ENCODE measurements at regions not wholly inside any gene's neighbourhood (a gene's known extent, or its start where the extent isn't known, plus 50 kb on each side); places are given as distances from the start of the nearest gene placed in this dataset.

GRCh38 chr6:56400273-56400672 lies 152.9 kb upstream of the COL21A1 start:
- peak; percentile 54 for DNase-seq (ENCODE audit: low spot score)
- intact Hi-C loops (cut with micrococcal nuclease; ENCODE audit: unreplicated experiment) (no loop called here), in situ Hi-C loops (cut with HindIII; ENCODE audit: extremely low pct_ligation_motif_present, low pct_unique_long_range_greater_than_20kb) (no loop called here)
- Histone ChIP-seq H3K27ac (ENCODE audit: extremely low read length, insufficient read depth, low read length) (peak overlapping the region; percentile 97), H3K9me3 (ENCODE audit: low read length) (peaks cover 12% of the 10 kb centered on the region), H3K36me3 (replicated peaks in 1 of 2; ENCODE audit: control insufficient read depth in 1 of 2, insufficient read depth in 2 of 2, low read length in 2 of 2) (no peaks in the 10 kb centered on the region), H4K20me1 (ENCODE audit: insufficient read depth, low read length) (no peaks in the 10 kb centered on the region), H3K4me3 (replicated peaks in 1 of 3; ENCODE audit: insufficient read depth in 1 of 3, low read depth in 2 of 3, low read length in 3 of 3) (peak overlapping the region; percentile 34 to 64 (median 40)), H3K79me2 (ENCODE audit: insufficient read depth, low read length) (no peaks in the 10 kb centered on the region), H3K27me3 (ENCODE audit: control insufficient read depth in 1 of 2, insufficient read depth in 2 of 2, low read length in 2 of 2) (no peaks in the 10 kb centered on the region), H2AFZ (ENCODE audit: low read length) (no peak overlapping the region), H3K9ac (ENCODE audit: insufficient read depth, low read depth, low read length) (peak overlapping the region; percentile 69), H3K4me2 (ENCODE audit: low read depth, low read length) (peak overlapping the region; percentile 74), H3K4me1 (ENCODE audit: insufficient read depth, low read length) (peaks cover 77% of the 10 kb centered on the region)
- 19% methylated on average over 4 of the region's 4 CpGs for WGBS (ENCODE audit: low lambda C conversion rate)
- ChIA-PET POLR2A (interaction anchor here (1.4 to 3.1 kb wide), 7 partner anchors 12 to 284 kb away, joined by 6 to 26 read pairs (median 10); no protein-coding TSS in a partner anchor), CTCF (ENCODE audit: low intra/inter-chr PET ratio, low total read pairs) (no interaction called here)
- BruUV-seq (replicated peaks): TSS peak; percentile 86
- no peak for FAIRE-seq
- peak; percentile 78 for ATAC-seq
- TF ChIP-seq ESRRA (CRISPR knock-in tag; IDR thresholded peaks at IDR 0.05; ENCODE audit: low read depth): 0 out of 2 replicates have a peak, but pooled peaks have one; percentile 48
- no peak for TF ChIP-seq KAT8 (CRISPR knock-in tag; IDR thresholded peaks at IDR 0.05)
- TF ChIP-seq GZF1 (CRISPR knock-in tag; IDR thresholded peaks at IDR 0.05): no peak
- TF ChIP-seq ZNF883 (CRISPR knock-in tag; IDR thresholded peaks at IDR 0.05; ENCODE audit: not compliant biosample characterization): no peak
- TF ChIP-seq ZNF253 (CRISPR knock-in tag; IDR thresholded peaks at IDR 0.05; ENCODE audit: borderline replicate concordance): no peak
- TF ChIP-seq E2F1 (CRISPR knock-in tag; IDR thresholded peaks at IDR 0.05): no peak
- TF ChIP-seq SMYD3 (CRISPR knock-in tag; IDR thresholded peaks at IDR 0.05): 0 out of 2 replicates have a peak, but pooled peaks have one; percentile 16
- TF ChIP-seq ELK4 (CRISPR knock-in tag; IDR thresholded peaks at IDR 0.05; ENCODE audit: borderline replicate concordance): no peak
- TF ChIP-seq ZSCAN21 (CRISPR knock-in tag; IDR thresholded peaks at IDR 0.05; ENCODE audit: borderline replicate concordance): 0 out of 2 replicates have a peak, but pooled peaks have one; percentile 15
- no peak; the same call in 1 of the 2 replicates for TF ChIP-seq MTA1 (CRISPR knock-in tag; IDR thresholded peaks at IDR 0.05; ENCODE audit: borderline replicate concordance)
- no peak for TF ChIP-seq ZBTB4 (CRISPR knock-in tag; IDR thresholded peaks at IDR 0.05; ENCODE audit: borderline replicate concordance)
- no peak for TF ChIP-seq ZNF549 (CRISPR knock-in tag; IDR thresholded peaks at IDR 0.05)
- TF ChIP-seq ZNF513 (CRISPR knock-in tag; conservative IDR thresholded peaks at IDR 0.05): no peak
- TF ChIP-seq TIGD3 (CRISPR knock-in tag; IDR thresholded peaks at IDR 0.05; ENCODE audit: borderline replicate concordance): no peak
- no peak for TF ChIP-seq MAZ (IDR thresholded peaks at IDR 0.05; ENCODE audit: borderline replicate concordance, low read depth, low read length)
- 0 out of 2 replicates have a peak, but pooled peaks have one; percentile 2 for TF ChIP-seq MAZ (CRISPR knock-in tag; IDR thresholded peaks at IDR 0.05; ENCODE audit: low read depth)

Data from HepG2 (cell line).